ENCODE measurements at regions not wholly inside any gene's neighbourhood (a gene's known extent, or its start where the extent isn't known, plus 50 kb on each side); places are given as distances from the start of the nearest gene placed in this dataset.
"Not testable (repeated sequence)": the region's sequence is repeated elsewhere in the genome, so short reads cannot be mapped to it uniquely, and the experiment has no call there.

- DNase-seq, result no peak
Observed at GRCh38 chr9:11149065-11149464, 536.3 kb upstream of the PTPRD start.

- DNase-seq, result no peak
Observed at GRCh38 chr9:11158063-11158462, 545.3 kb upstream of the PTPRD start.

GRCh38 chr9:11158676-11159075 lies 545.9 kb upstream of the PTPRD start:
- DNase-seq, result no peak

- DNase-seq, result no peak
Observed at GRCh38 chr9:11159318-11159862, 546.6 kb upstream of the PTPRD start.

- DNase-seq, result no peak
Observed at GRCh38 chr9:11163843-11164242, 551.0 kb upstream of the PTPRD start.

DNA sequence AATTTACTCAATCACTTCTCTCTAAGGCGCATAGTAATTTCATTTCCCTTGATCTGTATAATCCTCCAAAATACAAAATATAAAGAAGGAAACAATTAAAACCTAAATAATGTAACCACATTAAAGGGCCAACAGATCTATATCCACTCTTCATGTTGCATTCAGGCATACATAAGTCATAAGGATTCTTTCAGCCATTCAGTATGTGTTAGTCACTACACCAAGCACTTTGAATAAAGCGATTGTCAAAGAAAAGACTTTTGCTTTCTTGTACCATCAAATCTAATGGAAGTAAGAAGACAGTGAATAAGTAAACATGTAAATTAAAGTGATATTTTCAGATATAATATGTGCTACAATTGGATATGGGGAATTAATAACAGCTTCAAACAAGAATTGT lies 569.2 kb upstream of the PTPRD start:
- DNase-seq, result no peak

GRCh38 chr9:11190719-11191118 lies 577.9 kb upstream of the PTPRD start:
- no peak for DNase-seq

- no peak for DNase-seq
Observed at GRCh38 chr9:11192993-11193392, 580.2 kb upstream of the PTPRD start.

GRCh38 chr9:11194246-11194645 lies 581.4 kb upstream of the PTPRD start:
- no peak for DNase-seq

DNA sequence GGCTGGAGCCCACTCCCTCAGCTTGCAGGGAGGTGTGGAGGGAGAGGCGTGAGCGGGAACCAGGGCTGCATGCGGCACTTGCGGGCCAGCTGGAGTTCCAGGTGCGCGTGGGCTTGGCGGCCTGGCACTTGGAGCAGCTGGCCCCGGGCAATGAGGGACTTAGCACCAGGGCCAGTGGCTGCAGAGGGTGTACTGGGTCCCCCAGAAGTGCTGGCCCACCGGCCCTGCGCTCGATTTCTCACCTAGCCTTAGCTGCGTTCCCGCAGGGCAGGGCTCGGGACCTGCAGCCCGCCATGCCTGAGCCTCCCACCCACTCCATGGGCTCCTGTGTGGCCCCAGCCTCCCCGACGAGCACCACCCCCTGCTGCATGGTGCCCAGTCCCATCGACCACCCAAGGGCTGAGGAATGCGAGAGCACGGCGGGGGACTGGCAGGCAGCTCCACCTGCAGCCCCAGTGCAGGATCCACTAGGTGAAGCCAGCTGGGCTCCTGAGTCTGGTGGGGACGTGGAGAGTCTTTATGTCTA lies 584.1 kb upstream of the PTPRD start:
- not testable (repeated sequence) for DNase-seq

GRCh38 chr9:11199335-11199734 lies 586.5 kb upstream of the PTPRD start:
- DNase-seq, result peak; percentile 62

GRCh38 chr9:11204521-11204920 lies 591.7 kb upstream of the PTPRD start:
- DNase-seq, result no peak

GRCh38 chr9:11206925-11207324 lies 594.1 kb upstream of the PTPRD start:
- no peak for DNase-seq

DNA sequence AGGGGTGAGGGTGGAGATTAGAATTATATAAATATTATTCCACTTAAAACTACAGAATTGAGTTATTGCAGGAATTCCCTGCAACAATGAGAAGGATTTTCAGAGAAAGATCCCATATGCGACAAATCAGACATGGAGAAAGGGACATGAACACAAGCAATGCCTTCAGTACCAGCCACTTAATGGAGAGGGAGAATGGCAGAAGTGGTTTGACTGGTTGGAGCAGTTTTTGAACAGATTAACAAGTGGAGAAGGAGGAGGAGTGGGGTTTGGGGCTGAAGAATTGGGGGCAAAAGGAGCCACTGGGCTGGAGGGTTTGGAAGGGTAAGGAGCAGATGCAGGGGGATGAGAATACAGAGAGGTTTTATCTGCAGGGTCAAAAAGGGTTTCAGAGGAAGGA lies 620.9 kb upstream of the PTPRD start:
- no peak for DNase-seq

DNA sequence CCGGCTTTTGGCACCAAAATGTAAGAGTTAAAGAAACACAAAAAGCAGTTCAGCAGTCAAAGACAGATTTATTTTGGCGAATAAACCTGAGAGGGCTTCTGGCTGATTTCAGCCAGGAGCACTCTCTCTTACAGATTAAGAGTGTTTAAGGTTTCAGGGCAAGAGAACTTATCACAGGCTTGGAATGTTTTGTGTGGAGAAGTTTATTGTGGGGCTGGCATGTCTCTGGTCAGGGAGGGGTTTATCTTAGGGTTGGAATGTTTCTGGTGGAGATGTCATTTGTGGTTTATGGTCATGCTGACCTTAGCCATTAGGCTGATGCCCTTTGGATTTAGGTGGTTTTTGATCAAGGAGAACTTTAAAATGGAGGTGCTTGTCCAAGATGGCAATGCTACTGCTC lies 622.3 kb upstream of the PTPRD start:
- no peak for DNase-seq

DNA sequence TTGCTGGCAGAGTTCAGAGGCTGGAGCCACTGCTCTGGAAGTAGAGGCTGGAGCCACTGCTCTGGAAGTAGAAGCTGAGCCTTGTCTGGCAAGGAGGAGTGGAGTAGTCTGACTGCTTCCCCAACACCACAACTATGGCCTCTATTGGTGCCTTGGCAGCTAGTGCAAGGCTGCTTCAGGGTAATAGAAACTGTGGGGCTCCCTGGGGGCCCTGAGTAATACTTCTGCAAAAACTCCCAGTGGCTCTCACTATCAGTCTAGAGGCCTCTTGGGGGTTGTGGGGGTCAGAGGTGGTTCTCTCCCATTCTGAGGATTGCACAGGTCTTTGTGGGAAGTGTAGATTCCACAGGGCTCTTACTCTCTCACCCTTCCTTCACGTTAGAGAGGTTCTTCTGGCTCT lies 629.0 kb upstream of the PTPRD start:
- no peak for DNase-seq

- DNase-seq, result no peak
Observed at GRCh38 chr9:11257992-11258391, 645.2 kb upstream of the PTPRD start.

- no peak for DNase-seq
Observed at GRCh38 chr9:11269036-11269435, 656.2 kb upstream of the PTPRD start.

DNA sequence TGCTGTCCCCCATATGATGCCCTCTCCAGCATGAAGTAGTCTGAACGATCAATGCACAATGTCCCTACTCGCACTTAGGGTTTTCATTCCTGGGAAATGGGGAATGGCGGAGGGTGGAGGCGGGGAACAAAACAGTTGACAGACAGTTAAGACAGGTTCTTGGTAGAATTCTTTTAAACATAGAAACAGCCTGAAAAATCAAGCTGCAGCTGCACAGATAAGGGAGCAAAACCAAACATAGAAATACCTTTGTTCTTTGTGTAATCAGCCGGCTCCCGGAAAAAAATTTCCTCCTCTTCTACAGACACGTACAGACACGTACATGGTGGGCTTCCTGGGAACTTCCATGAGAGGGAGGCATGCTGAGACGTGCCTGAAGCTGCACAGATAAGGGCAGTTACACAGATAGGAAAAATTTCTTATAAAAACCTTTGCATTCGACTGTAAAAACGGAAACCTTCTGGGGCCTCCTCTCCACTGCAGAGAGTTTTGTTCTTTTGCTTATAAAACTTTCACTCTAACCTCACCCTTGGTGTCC lies 662.4 kb upstream of the PTPRD start:
- no peak for DNase-seq

GRCh38 chr9:11312966-11313365 lies 700.2 kb upstream of the PTPRD start:
- no peak for DNase-seq

DNA sequence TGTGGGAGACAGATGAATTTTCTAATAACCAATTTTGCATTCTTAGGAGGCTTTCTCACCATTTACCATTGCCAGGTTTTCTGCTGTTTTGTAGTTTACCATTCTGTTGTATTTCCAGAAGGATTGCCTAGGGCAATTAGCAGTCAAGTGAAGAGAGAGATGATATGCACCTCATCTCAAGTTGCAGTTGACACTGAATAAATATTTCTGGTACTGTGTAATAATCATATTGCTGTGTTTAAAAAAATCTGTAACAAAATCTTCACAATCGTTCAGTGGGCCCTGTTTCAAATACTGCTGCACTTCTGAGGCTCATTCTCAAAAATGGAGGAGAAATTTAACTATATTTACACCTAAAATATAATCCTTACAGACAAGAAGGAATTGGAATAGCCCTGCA lies 706.1 kb upstream of the PTPRD start:
- no peak for DNase-seq

DNA sequence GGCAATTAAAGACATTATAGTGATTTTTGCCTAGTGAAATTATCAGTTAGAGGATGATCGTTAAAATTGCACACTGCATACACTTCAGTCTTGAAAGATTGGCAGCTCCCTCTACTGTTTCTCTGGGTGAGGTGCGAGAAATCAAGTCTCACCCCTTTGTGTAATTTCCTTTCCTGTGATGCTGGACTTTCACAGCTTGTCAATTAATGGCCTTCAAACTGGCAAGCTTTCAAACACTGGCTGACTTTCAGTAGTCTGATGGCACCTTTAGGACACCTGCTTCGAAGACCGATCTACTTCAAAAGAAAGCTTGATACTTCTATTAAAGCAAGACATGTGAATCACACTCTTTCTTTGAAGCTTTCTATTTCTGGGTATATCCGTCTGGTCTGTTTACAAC lies 706.7 kb upstream of the PTPRD start:
- peak; percentile 68 for DNase-seq

GRCh38 chr9:11320989-11321388 lies 708.2 kb upstream of the PTPRD start:
- no peak for DNase-seq

GRCh38 chr9:11323457-11323856 lies 710.7 kb upstream of the PTPRD start:
- no peak for DNase-seq

DNA sequence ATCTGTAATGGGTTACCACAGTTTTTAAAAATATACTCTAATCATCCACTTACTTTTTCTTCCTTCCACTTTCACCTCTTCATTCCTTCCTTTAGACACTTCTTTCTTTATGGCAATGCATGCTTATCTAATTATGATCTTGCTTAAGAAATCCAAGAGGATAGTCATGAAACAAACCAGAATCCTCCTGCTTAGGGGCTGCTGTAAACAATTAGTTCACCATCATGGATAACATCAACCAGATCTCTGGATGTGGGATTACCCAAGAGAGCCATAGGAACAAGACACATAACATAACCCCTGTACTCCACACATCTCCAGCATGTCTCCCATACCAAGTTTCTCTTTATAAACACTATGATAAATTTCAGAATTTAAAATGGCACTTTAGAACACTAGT lies 713.4 kb upstream of the PTPRD start:
- DNase-seq, result no peak

Data from eye (tissue), 1 donor.